ENCODE measurements at regions not wholly inside any gene's neighbourhood (a gene's known extent, or its start where the extent isn't known, plus 50 kb on each side); places are given as distances from the start of the nearest gene placed in this dataset.

GRCh38 chr14:53888535-53889386, 67.9 kb downstream of the BMP4 start:
- Histone ChIP-seq H3K79me1 (ENCODE audit: low read depth, low read length) (no peaks in the 10 kb centered on the region), H2BK5ac (ENCODE audit: low read depth, low read length) (no peak overlapping the region), H4K5ac (ENCODE audit: insufficient read length, low read depth, low read length) (no peak overlapping the region), H3K23me2 (ENCODE audit: low read depth, low read length) (no peaks in the 10 kb centered on the region), H3K27me3 (replicated peaks in 1 of 4; ENCODE audit: control insufficient read depth in 3 of 4, extremely low read depth in 1 of 4, insufficient read depth in 3 of 4, low read length in 3 of 4) (no peaks in the 10 kb centered on the region), H3K27ac (ENCODE audit: low read depth, low read length) (no peak overlapping the region), H3K14ac (ENCODE audit: insufficient read length) (no peak overlapping the region), H2AK5ac (ENCODE audit: low read depth, low read length) (no peak overlapping the region), H3K23ac (ENCODE audit: insufficient read length) (no peak overlapping the region), H2BK15ac (ENCODE audit: low read length) (no peak overlapping the region), H3K9me3 (ENCODE audit: insufficient read depth in 2 of 2, low read depth in 1 of 2, low read length in 1 of 2) (no peaks in the 10 kb centered on the region), H3K4me2 (ENCODE audit: insufficient read depth in 1 of 2, low read depth in 2 of 2, low read length in 2 of 2) (no peak overlapping the region), H2BK12ac (ENCODE audit: low read depth, low read length) (no peak overlapping the region), H3K79me2 (ENCODE audit: control insufficient read depth in 1 of 2, insufficient read depth in 2 of 2, low read length in 2 of 2) (no peaks in the 10 kb centered on the region), H3K4ac (replicated peaks; ENCODE audit: insufficient read length, low read depth, low read length) (no peak overlapping the region), H3K56ac (replicated peaks; ENCODE audit: insufficient read length, low read depth, low read length) (no peak overlapping the region), H3K9ac (replicated peaks in 1 of 4; ENCODE audit: extremely low read depth in 1 of 4, low read depth in 3 of 4, low read length in 3 of 4) (no peak overlapping the region), H3K18ac (ENCODE audit: extremely low read depth, low read length) (no peak overlapping the region), H3K36me3 (ENCODE audit: control insufficient read depth in 2 of 4, insufficient read depth in 4 of 4, low read length in 3 of 4) (no peaks in the 10 kb centered on the region), H3K4me1 (replicated peaks in 1 of 4; ENCODE audit: control insufficient read depth in 3 of 4, insufficient read depth in 4 of 4, low read length in 3 of 4) (peaks cover 0 to 6% (median 5%) of the 10 kb centered on the region in 4 experiments; a peak in 4 of 7 replicates), H2AFZ (ENCODE audit: low read length) (no peak overlapping the region), H2BK120ac (replicated peaks; ENCODE audit: low read depth, low read length) (no peak overlapping the region), H4K20me1 (replicated peaks in 1 of 2; ENCODE audit: control insufficient read depth in 1 of 2, insufficient read depth in 2 of 2, low read length in 2 of 2) (no peaks in the 10 kb centered on the region), H4K8ac (ENCODE audit: extremely low read depth, insufficient read depth, low read length) (no peak overlapping the region), H4K91ac (replicated peaks; ENCODE audit: insufficient read length, low read length) (no peak overlapping the region), H2BK20ac (ENCODE audit: low read length) (no peak overlapping the region), H3K4me3 (ENCODE audit: extremely low read depth in 1 of 4, insufficient read depth in 2 of 4, low read depth in 3 of 4, low read length in 4 of 4) (no peak overlapping the region)
- FAIRE-seq, result no peak
- POLR2A ChIA-PET (ENCODE audit: partially characterized antibody), result no interaction called here
- 89% methylated on average over 3 of the region's 3 CpGs; no CpG with 5 or more reads in 1 of the 2 experiments for WGBS, 2 experiments (ENCODE audit: extremely low coverage in 1 of 2, insufficient coverage in 1 of 2, insufficient read length in 1 of 2, insufficient replicate concordance in 2 of 2, low coverage in 1 of 2, low lambda C conversion rate in 2 of 2, missing lambda C conversion rate in 1 of 2)
- TF ChIP-seq CEBPB (IDR thresholded peaks at IDR 0.05; ENCODE audit: low read depth, low read length), result no peak
- no peak for TF ChIP-seq CTCF (IDR thresholded peaks at IDR 0.05; ENCODE audit: control extremely low read depth in 1 of 3, insufficient read depth in 1 of 3, low read depth in 1 of 3, low read length in 3 of 3)
- no peak for TF ChIP-seq RFX5 (IDR thresholded peaks at IDR 0.05; ENCODE audit: borderline replicate concordance, low read depth, low read length)
- TF ChIP-seq E2F6 (IDR thresholded peaks at IDR 0.05), result no peak
- TF ChIP-seq POLR2AphosphoS5 (IDR thresholded peaks at IDR 0.05; ENCODE audit: low read depth, low read length), result no peak
- TF ChIP-seq BRCA1 (IDR thresholded peaks at IDR 0.05; ENCODE audit: low read depth, low read length), result no peak
- CTCF ChIA-PET (ENCODE audit: partially characterized antibody), result interaction anchor here (0.6 to 1.1 kb wide), 4 partner anchors 9 to 1873 kb away, joined by 3 read pairs; no protein-coding TSS in a partner anchor
- no peak for DNase-seq (ENCODE audit: low read depth in 1 of 2, low spot score in 2 of 2)

Data from H1 (cell line).